OCI-LY7 (cell line): ENCODE measurements at regions not wholly inside any gene's neighbourhood (a gene's known extent, or its start where the extent isn't known, plus 50 kb on each side); places are given as distances from the start of the nearest gene placed in this dataset.

Source experiments
- CTCF ChIP-seq: fragments of 200-600 bp; sonication (generic); conservative IDR thresholded peaks from 2 replicates; pipeline ENCODE4 v1.5.1; 2014; ENCODE audit warnings: mild to moderate bottlenecking, antibody characterized with exemption, low read length, moderate library complexity, mixed read lengths
- EZH2phosphoT487 ChIP-seq: fragments of 200-600 bp; sonication (generic); IDR thresholded peaks from 2 replicates; pipeline ENCODE4 v1.6.1; 2018; ENCODE audit warnings: low read depth, borderline replicate concordance, mild to moderate bottlenecking, mixed run types, antibody characterized with exemption, low read length, moderate library complexity, mixed read lengths

GRCh38 chrX:148322906-148323305, 177.5 kb upstream of the AFF2 start:
- TF ChIP-seq CTCF (no peak), EZH2phosphoT487 (no peak)
